ENCODE measurements at regions not wholly inside any gene's neighbourhood (a gene's known extent, or its start where the extent isn't known, plus 50 kb on each side); places are given as distances from the start of the nearest gene placed in this dataset.

DNA sequence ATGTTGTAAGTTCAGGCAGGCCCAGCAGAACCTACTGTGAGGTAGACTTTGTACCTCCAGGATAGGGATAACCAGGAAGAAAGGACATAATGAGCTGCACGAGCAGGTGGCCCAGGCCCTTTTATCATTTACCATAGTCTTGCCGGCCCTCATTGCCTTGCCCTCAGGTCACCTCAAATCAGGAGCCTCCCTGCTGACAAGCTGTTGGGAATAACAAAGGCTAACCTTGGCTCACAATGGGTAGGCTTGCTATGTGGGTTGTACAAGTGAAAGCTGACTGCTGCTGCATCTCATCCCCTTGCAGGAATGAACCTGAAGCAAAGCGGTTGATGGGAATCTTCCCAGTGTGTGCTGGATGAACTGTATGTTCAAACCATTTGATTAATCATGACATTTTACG lies 159.5 kb upstream of the ACTBL2 start:
- TF ChIP-seq, protein P1, sequence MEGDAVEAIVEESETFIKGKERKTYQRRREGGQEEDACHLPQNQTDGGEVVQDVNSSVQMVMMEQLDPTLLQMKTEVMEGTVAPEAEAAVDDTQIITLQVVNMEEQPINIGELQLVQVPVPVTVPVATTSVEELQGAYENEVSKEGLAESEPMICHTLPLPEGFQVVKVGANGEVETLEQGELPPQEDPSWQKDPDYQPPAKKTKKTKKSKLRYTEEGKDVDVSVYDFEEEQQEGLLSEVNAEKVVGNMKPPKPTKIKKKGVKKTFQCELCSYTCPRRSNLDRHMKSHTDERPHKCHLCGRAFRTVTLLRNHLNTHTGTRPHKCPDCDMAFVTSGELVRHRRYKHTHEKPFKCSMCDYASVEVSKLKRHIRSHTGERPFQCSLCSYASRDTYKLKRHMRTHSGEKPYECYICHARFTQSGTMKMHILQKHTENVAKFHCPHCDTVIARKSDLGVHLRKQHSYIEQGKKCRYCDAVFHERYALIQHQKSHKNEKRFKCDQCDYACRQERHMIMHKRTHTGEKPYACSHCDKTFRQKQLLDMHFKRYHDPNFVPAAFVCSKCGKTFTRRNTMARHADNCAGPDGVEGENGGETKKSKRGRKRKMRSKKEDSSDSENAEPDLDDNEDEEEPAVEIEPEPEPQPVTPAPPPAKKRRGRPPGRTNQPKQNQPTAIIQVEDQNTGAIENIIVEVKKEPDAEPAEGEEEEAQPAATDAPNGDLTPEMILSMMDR (IDR thresholded peaks at IDR 0.05; ENCODE audit: low read depth, low read length, poor library complexity, severe bottlenecking) = no peak
- no peak for TF ChIP-seq EZH2phosphoT487 (IDR thresholded peaks at IDR 0.05; ENCODE audit: borderline replicate concordance, low read length)

Data from DOHH2 (cell line).